GM18868 (cell line): ENCODE measurements at regions not wholly inside any gene's neighbourhood (a gene's known extent, or its start where the extent isn't known, plus 50 kb on each side); places are given as distances from the start of the nearest gene placed in this dataset.

Source experiments
- ATAC-seq: cut with Tn5 transposase; IDR thresholded peaks from one replicate; pipeline ENCODE4 v1.9.1; 2021; ENCODE audit warnings: mild to moderate bottlenecking, moderate library complexity; ENCODE audit not compliant: unreplicated experiment

- ATAC-seq = no peak
Observed at GRCh38 chr3:147049305-147049704, 357.0 kb downstream of the ZIC4 start.

- no peak for ATAC-seq
Observed at GRCh38 chr3:147046916-147047315, 359.4 kb downstream of the ZIC4 start.

- no peak for ATAC-seq
Observed at GRCh38 chr3:147038481-147038880, 367.9 kb downstream of the ZIC4 start.

GRCh38 chr3:147034359-147034758 is 372.0 kb downstream of the ZIC4 start:
- no peak for ATAC-seq

- no peak for ATAC-seq
Observed at GRCh38 chr3:147030274-147030673, 376.1 kb downstream of the ZIC4 start.

GRCh38 chr3:147015334-147015733 is 391.0 kb downstream of the ZIC4 start:
- no peak for ATAC-seq

- ATAC-seq = no peak
Observed at GRCh38 chr3:147008886-147009285, 397.5 kb downstream of the ZIC4 start.

GRCh38 chr3:147008458-147008857 is 397.9 kb downstream of the ZIC4 start:
- no peak for ATAC-seq

GRCh38 chr3:147007736-147008245 is 398.6 kb downstream of the ZIC4 start:
- no peak for ATAC-seq

GRCh38 chr3:147002721-147003120 is 397.6 kb upstream of the PLSCR5 start:
- no peak for ATAC-seq

- ATAC-seq = no peak
Observed at GRCh38 chr3:147000274-147000673, 395.1 kb upstream of the PLSCR5 start.

GRCh38 chr3:146991907-146992306 is 386.8 kb upstream of the PLSCR5 start:
- no peak for ATAC-seq

GRCh38 chr3:146975476-146975875 is 370.3 kb upstream of the PLSCR5 start:
- no peak for ATAC-seq

GRCh38 chr3:146975032-146975431 is 369.9 kb upstream of the PLSCR5 start:
- no peak for ATAC-seq

- ATAC-seq = no peak
Observed at GRCh38 chr3:146974001-146974400, 368.9 kb upstream of the PLSCR5 start.

GRCh38 chr3:146972726-146973125 is 367.6 kb upstream of the PLSCR5 start:
- ATAC-seq = no peak

GRCh38 chr3:146970236-146970635 is 365.1 kb upstream of the PLSCR5 start:
- ATAC-seq = no peak

GRCh38 chr3:146969356-146969755 is 364.2 kb upstream of the PLSCR5 start:
- no peak for ATAC-seq

GRCh38 chr3:146968204-146968651 is 363.1 kb upstream of the PLSCR5 start:
- ATAC-seq = no peak

GRCh38 chr3:146967783-146968182 is 362.6 kb upstream of the PLSCR5 start:
- no peak for ATAC-seq

- no peak for ATAC-seq
Observed at GRCh38 chr3:146966124-146966523, 361.0 kb upstream of the PLSCR5 start.

- ATAC-seq = no peak
Observed at GRCh38 chr3:146953511-146953981, 348.4 kb upstream of the PLSCR5 start.

- no peak for ATAC-seq
Observed at GRCh38 chr3:146948985-146949384, 343.8 kb upstream of the PLSCR5 start.
